Activated CD4-positive, alpha-beta memory T cell treated with anti-CD3 and anti-CD28 coated beads, Interleukin-2, amount 10 ng/mL, durations not matched to agents 7 days and 5 days (primary cell): ENCODE measurements at regions not wholly inside any gene's neighbourhood (a gene's known extent, or its start where the extent isn't known, plus 50 kb on each side); places are given as distances from the start of the nearest gene placed in this dataset.
A peak's percentile ranks its signal among the peaks of the same experiment; 100 is the strongest.

ENCODE experiments used
- CTCF ChIA-PET: fragments of 350-600 bp; sonication (Branson Sonifier 250); formaldehyde crosslinking; loops from one replicate; lab custom pipeline; 2021; ENCODE audit warnings: antibody characterized with exemption, inconsistent platforms; lab: Charles Lee
- POLR2A ChIA-PET: fragments of 350-600 bp; sonication (Branson Sonifier 250); formaldehyde crosslinking; loops from one replicate; lab custom pipeline; 2021; ENCODE audit warnings: antibody characterized with exemption; lab: Charles Lee
- DNase-seq: peaks from one replicate; pipeline ENCODE4 v3.0.0-alpha.2; 2020
- H3K27ac Mint-ChIP-seq: one replicate; pipeline ENCODE4 v1.8.0; 2021; ENCODE audit warnings: mild to moderate bottlenecking, mixed read lengths
- H3K27me3 Mint-ChIP-seq: one replicate; pipeline ENCODE4 v1.8.0; 2021; ENCODE audit warnings: mixed read lengths
- H3K36me3 Mint-ChIP-seq: one replicate; pipeline ENCODE4 v1.8.0; 2021; ENCODE audit warnings: low read depth, mixed read lengths
- H3K4me1 Mint-ChIP-seq: one replicate; pipeline ENCODE4 v1.8.0; 2021; ENCODE audit warnings: mixed read lengths
- H3K4me3 Mint-ChIP-seq: one replicate; pipeline ENCODE4 v1.8.0; 2021; ENCODE audit warnings: mild to moderate bottlenecking, mixed read lengths
- H3K9me3 Mint-ChIP-seq: one replicate; pipeline ENCODE4 v1.8.0; 2021; ENCODE audit warnings: mixed read lengths

GRCh38 chr7:155195939-155196523 is 101.6 kb upstream of the INSIG1 start:
- CTCF ChIA-PET: interaction anchor here (0.8 to 1.3 kb wide), 3 partner anchors 9 to 149 kb away, joined by 3 to 6 read pairs (median 4); no protein-coding TSS in a partner anchor
- H3K27me3 Mint-ChIP-seq: peaks cover 2% of the 10 kb centered on the region

GRCh38 chr7:155198196-155198892 is 99.3 kb upstream of the INSIG1 start:
- Mint-ChIP-seq H3K27ac (peak overlapping the region; percentile 64), H3K27me3 (peaks cover 2% of the 10 kb centered on the region), H3K36me3 (peaks cover 9% of the 10 kb centered on the region), H3K9me3 (peaks cover 17% of the 10 kb centered on the region), H3K4me3 (no peak overlapping the region), H3K4me1 (peaks cover 39% of the 10 kb centered on the region)
- CTCF ChIA-PET: no interaction called here
- POLR2A ChIA-PET: interaction anchor here (9.9 kb wide), 1 partner anchor 99 kb away, joined by 305 read pairs; the partner anchor contains the start of gene INSIG1
- no peak for DNase-seq

More at GRCh38 chr7:155195939-155196523, 101.6 kb upstream of the INSIG1 start:
- peaks cover 11% of the 10 kb centered on the region for H3K36me3 Mint-ChIP-seq
- POLR2A ChIA-PET: interaction anchor here (0.7 kb wide), 1 partner anchor 9 kb away, joined by 3 read pairs; no protein-coding TSS in a partner anchor
- no peak for DNase-seq
- H3K4me3 Mint-ChIP-seq: no peak overlapping the region
- no peak overlapping the region for H3K27ac Mint-ChIP-seq
- peaks cover 15% of the 10 kb centered on the region for H3K9me3 Mint-ChIP-seq
- H3K4me1 Mint-ChIP-seq: peaks cover 53% of the 10 kb centered on the region

DNA sequence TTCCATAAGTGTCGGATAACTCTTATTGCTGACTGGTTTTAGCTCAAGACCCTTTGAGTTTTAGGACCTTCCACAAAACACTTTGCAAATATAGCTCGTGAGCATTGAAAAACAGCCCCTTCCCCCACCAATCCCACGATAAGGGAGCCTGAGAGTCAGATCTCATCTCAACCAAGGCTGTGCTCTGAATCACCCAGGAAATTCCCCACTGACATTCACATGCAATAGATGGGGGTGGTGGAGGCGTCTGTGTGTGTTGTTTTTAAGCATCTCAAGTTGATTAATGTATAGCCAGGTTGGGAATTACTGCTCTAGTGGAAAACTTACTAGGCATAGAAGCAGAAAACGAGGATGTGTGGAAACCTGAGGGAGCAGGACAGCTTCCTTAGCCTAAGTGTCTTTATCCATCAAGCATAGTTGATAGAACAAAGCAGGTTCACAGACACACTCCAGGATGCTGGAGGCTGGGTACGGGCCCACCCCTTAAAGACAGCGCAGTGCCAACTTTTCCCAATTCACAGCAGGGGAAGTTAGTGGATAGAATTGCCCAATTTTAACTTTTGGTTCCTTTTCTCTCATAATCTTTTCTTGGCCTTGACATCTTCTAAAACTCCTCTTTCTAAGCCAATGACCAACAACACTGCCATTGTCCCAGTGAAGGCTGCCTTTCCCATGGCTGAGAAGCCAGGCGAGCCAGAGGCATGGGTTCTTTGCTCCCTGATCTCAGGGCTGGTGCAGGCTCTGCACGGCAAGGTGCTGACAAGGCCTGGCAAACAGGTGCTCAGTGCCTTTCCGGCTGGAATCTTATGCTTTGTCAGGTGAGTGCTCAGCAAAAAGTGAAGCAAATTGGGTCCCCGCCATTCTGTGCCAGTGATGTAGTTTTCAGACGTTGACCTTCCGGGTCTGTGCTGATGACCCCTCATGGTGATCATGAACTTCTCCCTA is 98.5 kb upstream of the INSIG1 start:
- Mint-ChIP-seq H3K27me3 (peaks cover 2% of the 10 kb centered on the region), H3K4me1 (peaks cover 36% of the 10 kb centered on the region), H3K4me3 (no peak overlapping the region), H3K9me3 (peaks cover 17% of the 10 kb centered on the region), H3K36me3 (peaks cover 9% of the 10 kb centered on the region), H3K27ac (peak overlapping the region; percentile 64)
- peak; percentile 43 for DNase-seq
- ChIA-PET POLR2A (interaction anchor here (9.9 kb wide), 1 partner anchor 99 kb away, joined by 305 read pairs; the partner anchor contains the start of gene INSIG1), CTCF (interaction anchor here (1.4 kb wide), 1 partner anchor 146 kb away, joined by 4 read pairs; no protein-coding TSS in a partner anchor)

DNA sequence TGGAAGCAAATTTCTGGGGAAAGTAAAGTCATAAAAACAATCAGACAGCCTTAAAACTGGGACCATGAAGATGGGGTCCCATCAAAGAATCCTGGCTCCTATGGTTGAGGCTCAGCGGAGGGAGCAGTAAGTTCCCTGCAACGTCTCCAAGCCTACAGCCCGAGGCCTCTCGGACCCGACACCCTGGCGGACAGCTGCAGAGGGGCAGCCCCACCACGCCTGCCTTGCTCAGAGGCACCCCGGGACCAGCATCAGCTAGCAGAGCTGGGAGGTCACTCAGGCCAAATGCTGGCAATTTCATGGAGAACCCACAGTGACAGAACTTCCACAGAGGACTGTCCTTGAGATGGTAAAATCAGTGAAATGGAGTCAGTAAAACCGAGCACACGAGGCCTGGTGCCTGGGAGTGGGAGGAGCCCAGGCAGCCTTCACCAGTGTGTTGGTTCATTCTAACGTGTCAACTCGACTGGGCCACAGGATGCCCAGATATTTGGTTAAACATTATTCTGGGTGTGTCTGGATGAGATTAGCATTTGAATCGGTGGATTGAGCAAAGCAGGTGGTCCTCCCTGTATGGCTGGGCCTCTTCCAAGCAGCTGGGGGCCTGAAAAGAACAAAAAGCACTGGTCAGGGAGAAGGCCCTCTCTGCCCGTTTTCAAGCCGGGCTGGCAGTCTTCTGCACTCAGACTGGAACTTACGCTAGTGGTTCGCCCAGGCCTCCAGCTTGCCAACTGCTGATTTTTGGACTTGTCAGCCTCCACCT is 96.2 kb upstream of the INSIG1 start:
- POLR2A ChIA-PET: interaction anchor here (9.9 kb wide), 1 partner anchor 96 kb away, joined by 305 read pairs; the partner anchor contains the start of gene INSIG1
- peaks cover 54% of the 10 kb centered on the region for H3K4me1 Mint-ChIP-seq
- H3K27ac Mint-ChIP-seq: no peak overlapping the region
- no peak overlapping the region for H3K4me3 Mint-ChIP-seq
- CTCF ChIA-PET: interaction anchor here (1.4 kb wide), 1 partner anchor 274 kb away, joined by 4 read pairs; no protein-coding TSS in a partner anchor
- H3K9me3 Mint-ChIP-seq: peaks cover 11% of the 10 kb centered on the region
- DNase-seq: no peak
- no peaks in the 10 kb centered on the region for H3K27me3 Mint-ChIP-seq
- H3K36me3 Mint-ChIP-seq: peaks cover 6% of the 10 kb centered on the region

GRCh38 chr7:155202106-155202871 is 95.4 kb upstream of the INSIG1 start:
- ChIA-PET POLR2A (interaction anchor here (9.9 kb wide), 1 partner anchor 95 kb away, joined by 305 read pairs; the partner anchor contains the start of gene INSIG1), CTCF (interaction anchor here (1.4 kb wide), 1 partner anchor 275 kb away, joined by 4 read pairs; no protein-coding TSS in a partner anchor)
- Mint-ChIP-seq H3K4me3 (no peak overlapping the region), H3K36me3 (peaks cover 7% of the 10 kb centered on the region), H3K9me3 (peaks cover 7% of the 10 kb centered on the region), H3K27ac (peak overlapping the region; percentile 10), H3K27me3 (no peaks in the 10 kb centered on the region), H3K4me1 (peaks cover 62% of the 10 kb centered on the region)
- no peak for DNase-seq

DNA sequence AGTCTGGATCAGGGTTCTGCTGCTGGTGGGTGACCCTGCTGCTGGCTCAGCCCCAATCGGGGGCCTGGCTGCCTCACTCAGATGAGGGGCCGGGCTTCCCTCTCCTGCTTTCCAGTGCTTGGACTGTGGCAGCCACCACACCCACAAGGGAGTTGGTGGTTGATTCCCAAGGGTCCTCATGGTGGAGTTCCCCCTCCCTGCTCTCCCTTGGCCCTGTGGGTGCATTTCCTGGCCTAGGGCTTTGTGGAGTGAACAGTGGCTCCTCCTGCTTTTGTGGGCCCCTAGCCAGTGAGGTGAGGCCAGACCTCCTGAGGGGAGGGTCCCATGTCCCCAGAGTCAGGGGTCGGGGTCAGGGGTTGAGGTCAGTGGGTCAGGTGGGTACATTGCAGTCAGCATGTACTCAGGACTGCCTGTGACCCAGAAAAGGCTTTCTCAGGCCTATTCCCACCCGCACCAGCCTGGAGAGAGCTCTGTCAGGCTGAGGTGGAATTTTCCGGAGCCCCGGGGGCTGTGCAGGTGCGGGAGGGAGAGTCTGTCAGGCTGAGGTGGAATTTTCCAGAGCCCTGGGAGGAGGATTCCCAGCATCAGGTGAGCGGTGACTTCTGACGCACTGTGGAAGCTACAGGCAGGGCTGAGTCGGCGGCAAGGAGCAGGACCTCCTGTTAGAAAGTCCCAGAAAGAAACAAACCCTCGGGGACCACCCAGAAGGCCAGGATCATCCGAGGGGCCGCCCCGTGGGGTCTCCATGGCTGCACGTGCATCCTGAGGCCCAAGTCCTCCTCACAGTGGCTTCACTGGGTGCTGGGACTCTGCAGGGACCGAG is 94.4 kb upstream of the INSIG1 start:
- Mint-ChIP-seq H3K36me3 (peaks cover 9% of the 10 kb centered on the region), H3K4me3 (no peak overlapping the region), H3K27me3 (no peaks in the 10 kb centered on the region), H3K27ac (peak overlapping the region; percentile 59), H3K4me1 (peaks cover 64% of the 10 kb centered on the region), H3K9me3 (peaks cover 5% of the 10 kb centered on the region)
- CTCF ChIA-PET: interaction anchor here (4.4 kb wide), 1 partner anchor 95 kb away, joined by 58 read pairs; the partner anchor contains the start of gene INSIG1
- no peak for DNase-seq
- POLR2A ChIA-PET: interaction anchor here (9.9 kb wide), 1 partner anchor 94 kb away, joined by 305 read pairs; the partner anchor contains the start of gene INSIG1

DNA sequence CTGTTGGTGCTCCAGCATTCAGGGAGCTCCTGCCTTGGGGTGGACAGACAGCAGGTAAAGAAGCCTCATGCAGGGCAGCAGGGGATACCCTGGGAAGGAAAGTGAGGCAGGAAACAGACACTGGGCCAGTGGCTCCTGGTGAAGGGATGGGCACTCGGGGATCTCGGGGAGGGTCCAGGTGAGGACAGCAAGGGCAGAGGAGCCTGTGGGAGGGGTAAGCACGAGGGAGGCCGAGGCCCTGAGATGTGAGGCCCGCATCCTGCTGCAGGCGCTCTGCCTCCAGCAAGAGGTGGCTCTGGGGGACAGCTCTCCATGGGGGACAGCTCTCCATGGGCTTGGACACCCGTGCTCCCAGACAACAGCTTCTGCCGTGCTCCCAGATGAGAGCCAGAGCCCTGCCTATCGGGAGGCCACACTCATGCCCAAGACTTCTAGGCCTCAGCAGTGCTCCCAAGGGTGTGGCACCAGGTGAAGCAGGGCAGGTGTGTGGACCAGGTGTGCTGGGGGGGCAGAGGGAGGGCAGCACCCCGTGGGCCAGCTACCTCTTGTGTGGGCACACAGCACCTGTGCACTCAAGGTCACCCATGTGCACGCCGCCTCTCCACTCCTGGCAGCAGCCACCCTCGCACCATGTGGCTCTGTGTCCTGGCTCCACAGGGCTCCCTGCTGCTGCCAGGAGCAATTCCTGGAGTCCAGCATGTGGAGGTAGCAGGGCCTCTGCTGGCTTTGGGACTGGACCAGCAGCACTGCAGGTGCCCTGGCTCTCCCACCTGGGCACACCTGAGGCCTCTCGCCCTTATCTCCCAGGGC is 93.6 kb upstream of the INSIG1 start:
- POLR2A ChIA-PET: interaction anchor here (0.9 to 9.9 kb wide), 7 partner anchors 11 to 276 kb away, joined by 3 to 305 read pairs (median 13); partner anchors contain the start of genes INSIG1 and PAXIP1

GRCh38 chr7:155204744-155205367 is 92.8 kb upstream of the INSIG1 start:
- CTCF ChIA-PET: interaction anchor here (0.8 to 4.4 kb wide), 7 partner anchors 8 to 140 kb away, joined by 3 to 58 read pairs (median 3); partner anchors contain the start of gene INSIG1
- DNase-seq: no peak

More for the DNA sequence above, 93.6 kb upstream of the INSIG1 start:
- Mint-ChIP-seq H3K9me3 (peaks cover 5% of the 10 kb centered on the region), H3K4me1 (peaks cover 58% of the 10 kb centered on the region), H3K36me3 (peaks cover 9% of the 10 kb centered on the region), H3K27ac (peak overlapping the region; percentile 99), H3K27me3 (no peaks in the 10 kb centered on the region), H3K4me3 (no peak overlapping the region)
- CTCF ChIA-PET: interaction anchor here (0.9 to 4.4 kb wide), 4 partner anchors 8 to 94 kb away, joined by 3 to 58 read pairs (median 10); partner anchors contain the start of gene INSIG1
- DNase-seq: no peak

More at GRCh38 chr7:155204744-155205367, 92.8 kb upstream of the INSIG1 start:
- POLR2A ChIA-PET: interaction anchor here (0.7 to 9.9 kb wide), 15 partner anchors 9 to 277 kb away, joined by 3 to 305 read pairs (median 4); partner anchors contain the start of genes INSIG1 and PAXIP1
- H3K27ac Mint-ChIP-seq: peak overlapping the region; percentile 99
- peak overlapping the region; percentile 88 for H3K4me3 Mint-ChIP-seq
- no peaks in the 10 kb centered on the region for H3K27me3 Mint-ChIP-seq
- H3K4me1 Mint-ChIP-seq: peaks cover 50% of the 10 kb centered on the region
- peaks cover 5% of the 10 kb centered on the region for H3K9me3 Mint-ChIP-seq
- peaks cover 9% of the 10 kb centered on the region for H3K36me3 Mint-ChIP-seq
